H1 (cell line): ENCODE measurements at regions not wholly inside any gene's neighbourhood (a gene's known extent, or its start where the extent isn't known, plus 50 kb on each side); places are given as distances from the start of the nearest gene placed in this dataset.

Source experiments
- ATF2 ChIP-seq: IDR thresholded peaks from 2 replicates; pipeline ENCODE4 v1.6.1; 2012; ENCODE audit warnings: low read length, inconsistent platforms
- CHD7 ChIP-seq: fragments of 300-600 bp; sonication (generic); IDR thresholded peaks from 2 replicates; pipeline ENCODE4 v1.7.1; 2012; ENCODE audit warnings: low read length, moderate library complexity, mild to moderate bottlenecking, inconsistent platforms; ENCODE audit not compliant: insufficient replicate concordance
- PHF8 ChIP-seq: fragments of 200-600 bp; sonication (generic); conservative IDR thresholded peaks from 2 replicates; pipeline ENCODE4 v1.7.1; 2012; ENCODE audit warnings: low read depth, mild to moderate bottlenecking, inconsistent platforms, low read length, moderate library complexity
- RNF2 ChIP-seq: fragments of 200-900, 300-1000 bp; sonication (generic); IDR thresholded peaks from 2 replicates; pipeline ENCODE4 v1.7.1; 2016; ENCODE audit warnings: borderline replicate concordance, low read depth, mild to moderate bottlenecking, antibody characterized with exemption, low read length; ENCODE audit not compliant: poor library complexity, severe bottlenecking; ENCODE audit errors: missing control alignments
- SIRT6 ChIP-seq: IDR thresholded peaks from one replicate; pipeline ENCODE4 v1.7.1; 2012; ENCODE audit warnings: low read length, inconsistent platforms

DNA sequence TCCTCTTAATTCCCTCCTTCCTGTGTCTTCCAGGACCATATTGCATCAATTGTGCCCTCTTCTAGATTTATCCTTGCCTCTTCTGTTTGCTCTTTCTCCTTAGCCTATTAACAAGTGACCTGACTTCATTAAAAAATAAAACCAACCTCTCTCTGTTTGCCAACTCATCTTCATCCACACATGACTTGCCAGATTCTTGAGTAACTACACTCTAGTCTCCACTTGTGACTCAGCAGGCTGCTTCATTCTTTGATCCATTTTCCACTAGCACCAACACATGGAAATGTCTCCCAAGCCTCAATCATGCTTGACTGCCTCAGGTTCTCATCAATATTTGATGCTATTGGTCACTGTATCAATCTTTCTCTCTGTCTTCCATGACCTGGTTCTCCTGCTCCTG, 492.4 kb upstream of the TMPO start (continued):
- no peak for TF ChIP-seq SIRT6
- no peak for TF ChIP-seq CHD7
- no peak for TF ChIP-seq RNF2
- no peak for TF ChIP-seq ATF2
- no peak for TF ChIP-seq PHF8
